Adrenal gland (tissue), 9 donors: ENCODE measurements at regions not wholly inside any gene's neighbourhood (a gene's known extent, or its start where the extent isn't known, plus 50 kb on each side); places are given as distances from the start of the nearest gene placed in this dataset.

ENCODE experiments used
- DNase-seq, 7 donors: peaks; one replicate each; pipeline ENCODE4 v3.0.0-alpha.2; 2019 to 2020
- H3K27ac ChIP-seq, 5 donors: fragments of 200-600 bp; sonication (generic) in 4 of 5; 1 replicate in 3 of 5; 2 replicates in 2 of 5; pipeline versions ENCODE4 v1.5.1 to v1.8.0; 2016 to 2020; ENCODE audit warnings: mild to moderate bottlenecking in 1 of 5
- H3K27me3 ChIP-seq: fragments of 200-600 bp; 2 replicates; pipeline ENCODE4 v1.8.0; 2021
- H3K36me3 ChIP-seq, 2 donors: fragments of 200-600 bp; replicated peaks in 1 of 2; 1 replicate in 1 of 2; 2 replicates in 1 of 2; pipeline versions ENCODE4 v1.5.1 to v1.8.0; 2018 to 2022
- H3K4me1 ChIP-seq, 2 donors: fragments of 200-600 bp; replicated peaks in 1 of 2; 1 replicate in 1 of 2; 2 replicates in 1 of 2; pipeline versions ENCODE4 v1.5.1 to v1.8.0; 2018 to 2021
- H3K4me3 ChIP-seq, 4 donors: fragments of 200-600 bp; sonication (generic) in 3 of 4; one replicate each; pipeline ENCODE4 v1.5.1; 2016 to 2018
- H3K9me3 ChIP-seq, 3 donors: fragments of 200-600 bp; sonication (generic) in 1 of 3; replicated peaks in 1 of 3; 1 replicate in 2 of 3; 2 replicates in 1 of 3; pipeline versions ENCODE4 v1.5.1 to v1.8.0; 2016 to 2021
- POLR2A ChIP-seq, 2 donors: fragments of 450-650 bp; IDR thresholded peaks; one replicate each; pipeline ENCODE4 v1.6.1; 2017; ENCODE audit warnings: antibody characterized with exemption in 2 of 2, mild to moderate bottlenecking in 2 of 2, moderate library complexity in 1 of 2
- WGBS, 4 donors: extraction: QIAGEN DNeasy Blood & Tissue Kit in 2 of 4; methylation state at CpG; one replicate each; pipeline versions ENCODE4 v1.1.5 to v1.1.7; 2013 to 2017; 5-methylcytosine and 5-hydroxymethylcytosine counted together
- intact Hi-C, 2 donors: fragments of 100-400 bp; cut with DNase I; formaldehyde crosslinking; loops; one replicate each; pipeline versions ENCODE4 v1.14.1 to v1.15.0; 2022 to 2023
- TF ChIP-seq, protein P1 (sequence below), 6 experiments: fragments of 450-650 bp in 4 of 6; fragments of 200-600 bp in 2 of 6; sonication (generic) in 1 of 6; IDR thresholded peaks; 1 replicate in 5 of 6; 2 replicates in 1 of 6; pipeline versions ENCODE4 v1.5.1 to v1.8.0; 2016 to 2021; ENCODE audit warnings: antibody characterized with exemption in 6 of 6, mild to moderate bottlenecking in 2 of 6, moderate library complexity in 1 of 6
- donor health status: healthy with polysubstance abuse.
- donor health status: Bipolar disorder and iron deficiency.
- donor health status: DM: yes; HTN: yes; CAD: no.
- donor health status: DM: no; HTN: no; CAD: no.
- donor health status: DM: no; HTN: no; CAD: no.

- Histone ChIP-seq H3K4me3 (no peak overlapping the region), H3K36me3 (no peaks in the 10 kb centered on the region), H3K27me3 (no peaks in the 10 kb centered on the region), H3K27ac (no peak overlapping the region), H3K4me1 (no peaks in the 10 kb centered on the region), H3K9me3 (no peaks in the 10 kb centered on the region)
- DNase-seq: no peak
- whole genome bisulfite sequencing, 4 donors: 63 to 70% (median 68%) methylated on average over 5 of the region's 5 CpGs
- intact Hi-C loops: no loop called here
- TF ChIP-seq POLR2A (IDR thresholded peaks at IDR 0.05): no peak
- TF ChIP-seq, protein P1, sequence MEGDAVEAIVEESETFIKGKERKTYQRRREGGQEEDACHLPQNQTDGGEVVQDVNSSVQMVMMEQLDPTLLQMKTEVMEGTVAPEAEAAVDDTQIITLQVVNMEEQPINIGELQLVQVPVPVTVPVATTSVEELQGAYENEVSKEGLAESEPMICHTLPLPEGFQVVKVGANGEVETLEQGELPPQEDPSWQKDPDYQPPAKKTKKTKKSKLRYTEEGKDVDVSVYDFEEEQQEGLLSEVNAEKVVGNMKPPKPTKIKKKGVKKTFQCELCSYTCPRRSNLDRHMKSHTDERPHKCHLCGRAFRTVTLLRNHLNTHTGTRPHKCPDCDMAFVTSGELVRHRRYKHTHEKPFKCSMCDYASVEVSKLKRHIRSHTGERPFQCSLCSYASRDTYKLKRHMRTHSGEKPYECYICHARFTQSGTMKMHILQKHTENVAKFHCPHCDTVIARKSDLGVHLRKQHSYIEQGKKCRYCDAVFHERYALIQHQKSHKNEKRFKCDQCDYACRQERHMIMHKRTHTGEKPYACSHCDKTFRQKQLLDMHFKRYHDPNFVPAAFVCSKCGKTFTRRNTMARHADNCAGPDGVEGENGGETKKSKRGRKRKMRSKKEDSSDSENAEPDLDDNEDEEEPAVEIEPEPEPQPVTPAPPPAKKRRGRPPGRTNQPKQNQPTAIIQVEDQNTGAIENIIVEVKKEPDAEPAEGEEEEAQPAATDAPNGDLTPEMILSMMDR (IDR thresholded peaks at IDR 0.05): peak in 3 of 6 experiments; percentile 17 to 26 (median 24)
Observed at GRCh38 chr12:92414170-92415070, 268.8 kb upstream of the BTG1 start.

- no peak for DNase-seq
- Histone ChIP-seq H3K4me1 (no peaks in the 10 kb centered on the region), H3K27me3 (no peaks in the 10 kb centered on the region), H3K27ac (no peak overlapping the region), H3K4me3 (no peak overlapping the region), H3K9me3 (no peaks in the 10 kb centered on the region), H3K36me3 (no peaks in the 10 kb centered on the region)
- intact Hi-C loops: no loop called here
- TF ChIP-seq POLR2A (IDR thresholded peaks at IDR 0.05): no peak
- TF ChIP-seq, protein P1 (IDR thresholded peaks at IDR 0.05): no peak
- 97 to 99% (median 98%) methylated on average over 3 of the region's 3 CpGs for WGBS, 4 donors
Observed at GRCh38 chr12:92413286-92413685, 267.6 kb upstream of the BTG1 start.

DNA sequence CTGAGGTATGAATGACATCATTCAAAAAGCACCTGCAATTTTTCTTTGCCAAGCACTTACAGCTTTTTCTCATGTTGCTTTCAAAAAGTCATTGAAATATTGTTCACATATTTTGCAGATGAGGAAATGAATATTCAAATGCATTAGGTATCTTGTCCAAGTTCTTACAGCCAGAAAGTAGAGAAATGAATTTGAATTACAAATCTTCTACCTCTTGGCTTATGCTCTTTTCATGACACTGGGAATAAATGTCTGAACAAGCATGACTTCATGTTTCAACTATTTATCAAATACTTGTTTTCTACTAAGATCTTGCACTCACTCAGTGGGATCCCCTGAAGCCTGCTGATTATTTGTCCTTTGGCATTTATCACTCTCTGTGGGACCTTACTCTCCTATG lies 267.2 kb upstream of the BTG1 start:
- Histone ChIP-seq H3K9me3 (no peaks in the 10 kb centered on the region), H3K36me3 (no peaks in the 10 kb centered on the region), H3K27ac (no peak overlapping the region), H3K27me3 (no peaks in the 10 kb centered on the region), H3K4me1 (no peaks in the 10 kb centered on the region), H3K4me3 (no peak overlapping the region)
- TF ChIP-seq POLR2A (IDR thresholded peaks at IDR 0.05): no peak
- TF ChIP-seq, protein P1 (IDR thresholded peaks at IDR 0.05): no peak
- intact Hi-C loops: no loop called here
- DNase-seq: no peak

DNA sequence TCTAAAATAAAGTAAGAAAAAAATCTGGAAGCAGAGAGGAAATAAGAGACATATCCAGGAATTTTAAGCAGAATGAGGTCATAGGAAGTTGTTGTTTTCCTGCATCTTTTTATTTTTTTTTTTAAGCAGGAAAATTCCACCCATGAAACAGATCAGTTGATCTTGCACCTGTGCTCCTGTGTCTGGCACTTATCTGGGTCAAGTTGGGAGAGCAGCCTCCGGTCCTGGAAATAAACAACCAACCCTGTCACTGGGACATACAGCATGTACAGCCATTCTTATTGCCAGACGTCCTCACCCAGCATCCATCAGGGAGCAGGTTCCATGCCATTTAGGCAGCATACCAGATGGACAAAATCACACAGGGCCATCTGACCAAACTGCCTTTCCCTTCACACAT lies 266.0 kb upstream of the BTG1 start:
- TF ChIP-seq, protein P1 (IDR thresholded peaks at IDR 0.05): no peak
- TF ChIP-seq POLR2A (IDR thresholded peaks at IDR 0.05): no peak
- H3K4me3 ChIP-seq: no peak overlapping the region
- DNase-seq: peak in 1 of 7 donors; percentile 81
- H3K4me1 ChIP-seq: no peaks in the 10 kb centered on the region
- H3K27me3 ChIP-seq: no peaks in the 10 kb centered on the region
- intact Hi-C loops: no loop called here
- no peaks in the 10 kb centered on the region for H3K9me3 ChIP-seq
- no peak overlapping the region for H3K27ac ChIP-seq
- H3K36me3 ChIP-seq: no peaks in the 10 kb centered on the region
- 40 to 68% (median 63%) methylated on average over 1 to 2 of the region's 2 CpGs for WGBS, 4 donors
